ENCODE measurements at regions not wholly inside any gene's neighbourhood (a gene's known extent, or its start where the extent isn't known, plus 50 kb on each side); places are given as distances from the start of the nearest gene placed in this dataset.

- H3K27ac ChIP-seq = no peak overlapping the region
- no peak for TF ChIP-seq CTCF (IDR thresholded peaks at IDR 0.05)
- no peak for TF ChIP-seq ZFX (IDR thresholded peaks at IDR 0.05; ENCODE audit: borderline replicate concordance)
Observed at GRCh38 chr3:25883492-25883891, 93.6 kb downstream of the OXSM start.

GRCh38 chr3:25884981-25885380 is 95.1 kb downstream of the OXSM start:
- TF ChIP-seq CTCF (IDR thresholded peaks at IDR 0.05) (no peak), ZFX (IDR thresholded peaks at IDR 0.05; ENCODE audit: borderline replicate concordance) (no peak)
- no peak overlapping the region for H3K27ac ChIP-seq

- H3K27ac ChIP-seq = no peak overlapping the region
- no peak for TF ChIP-seq ZFX (IDR thresholded peaks at IDR 0.05; ENCODE audit: borderline replicate concordance)
- TF ChIP-seq CTCF (IDR thresholded peaks at IDR 0.05) = no peak
Observed at GRCh38 chr3:25885544-25885943, 95.7 kb downstream of the OXSM start.

- no peak for TF ChIP-seq CTCF (IDR thresholded peaks at IDR 0.05)
- no peak for TF ChIP-seq ZFX (IDR thresholded peaks at IDR 0.05; ENCODE audit: borderline replicate concordance)
- H3K27ac ChIP-seq = no peak overlapping the region
Observed at GRCh38 chr3:25887907-25888306, 98.0 kb downstream of the OXSM start.

- no peak for TF ChIP-seq ZFX (IDR thresholded peaks at IDR 0.05; ENCODE audit: borderline replicate concordance)
- no peak for TF ChIP-seq CTCF (IDR thresholded peaks at IDR 0.05)
- H3K27ac ChIP-seq = no peak overlapping the region
Observed at GRCh38 chr3:25888892-25889524, 99.1 kb downstream of the OXSM start.

GRCh38 chr3:25889525-25889917 is 99.6 kb downstream of the OXSM start:
- no peak for TF ChIP-seq CTCF (IDR thresholded peaks at IDR 0.05)
- TF ChIP-seq ZFX (IDR thresholded peaks at IDR 0.05; ENCODE audit: borderline replicate concordance) = no peak
- no peak overlapping the region for H3K27ac ChIP-seq

- no peak overlapping the region for H3K27ac ChIP-seq
- no peak for TF ChIP-seq ZFX (IDR thresholded peaks at IDR 0.05; ENCODE audit: borderline replicate concordance)
- TF ChIP-seq CTCF (IDR thresholded peaks at IDR 0.05) = no peak
Observed at GRCh38 chr3:25894101-25894500, 104.2 kb downstream of the OXSM start.
